ENCODE measurements at regions not wholly inside any gene's neighbourhood (a gene's known extent, or its start where the extent isn't known, plus 50 kb on each side); places are given as distances from the start of the nearest gene placed in this dataset.

GRCh38 chr7:43042302-43042701, 70.1 kb upstream of the HECW1 start:
- no peak for DNase-seq (ENCODE audit: low spot score)
- Mint-ChIP-seq H3K36me3 (no peaks in the 10 kb centered on the region), H3K27me3 (ENCODE audit: insufficient read depth, low read depth) (peaks cover 3% of the 10 kb centered on the region)

GRCh38 chr7:43044511-43044910, 67.9 kb upstream of the HECW1 start:
- Histone ChIP-seq H4K20me1 (ENCODE audit: low read depth) (no peaks in the 10 kb centered on the region), H3K79me2 (ENCODE audit: low read depth) (no peaks in the 10 kb centered on the region), H3K4me1 (peaks cover 8% of the 10 kb centered on the region), H2AFZ (replicated peaks) (no peak overlapping the region), H3K9ac (no peak overlapping the region), H3K27ac (no peak overlapping the region), H3K9me3 (ENCODE audit: low read depth) (peaks cover 3% of the 10 kb centered on the region), H3K36me3 (no peaks in the 10 kb centered on the region), H3K4me2 (no peak overlapping the region), H3K27me3 (no peaks in the 10 kb centered on the region), H3K4me3 (no peak overlapping the region), H3F3A (ENCODE audit: low read depth) (no peaks in the 10 kb centered on the region)
- H3K36me3 Mint-ChIP-seq = no peaks in the 10 kb centered on the region
- no peak for TF ChIP-seq EZH2 (IDR thresholded peaks at IDR 0.05)
- TF ChIP-seq CTCF (IDR thresholded peaks at IDR 0.05) = no peak
- no peak for TF ChIP-seq EZH2phosphoT487 (IDR thresholded peaks at IDR 0.05)
- no peak for DNase-seq (ENCODE audit: low spot score)
- no peak overlapping the region for H3K4me3 Mint-ChIP-seq
- H3K4me1 Mint-ChIP-seq = peaks cover 10% of the 10 kb centered on the region
- peaks cover under 1% of the 10 kb centered on the region for H3K9me3 Mint-ChIP-seq
- H3K27ac Mint-ChIP-seq = no peak overlapping the region
- peaks cover 3% of the 10 kb centered on the region for H3K27me3 Mint-ChIP-seq (ENCODE audit: insufficient read depth, low read depth)

More at GRCh38 chr7:43042302-43042701, 70.1 kb upstream of the HECW1 start:
- no peak for TF ChIP-seq EZH2 (IDR thresholded peaks at IDR 0.05)
- TF ChIP-seq CTCF (IDR thresholded peaks at IDR 0.05) = no peak
- no peak for TF ChIP-seq EZH2phosphoT487 (IDR thresholded peaks at IDR 0.05)
- H3F3A ChIP-seq (ENCODE audit: low read depth) = no peaks in the 10 kb centered on the region
- H3K79me2 ChIP-seq (ENCODE audit: low read depth) = no peaks in the 10 kb centered on the region
- no peak overlapping the region for H3K4me3 Mint-ChIP-seq
- no peak overlapping the region for H2AFZ ChIP-seq (replicated peaks)
- H3K9me3 ChIP-seq (ENCODE audit: low read depth) = no peaks in the 10 kb centered on the region
- H3K27me3 ChIP-seq = no peaks in the 10 kb centered on the region
- H3K4me1 ChIP-seq = peaks cover 10% of the 10 kb centered on the region
- no peak overlapping the region for H3K9ac ChIP-seq
- no peak overlapping the region for H3K4me3 ChIP-seq
- no peaks in the 10 kb centered on the region for H3K36me3 ChIP-seq
- H3K4me1 Mint-ChIP-seq = peaks cover 12% of the 10 kb centered on the region
- no peak overlapping the region for H3K27ac ChIP-seq
- H3K27ac Mint-ChIP-seq = peak overlapping the region; percentile 10
- no peak overlapping the region for H3K4me2 ChIP-seq
- no peaks in the 10 kb centered on the region for H4K20me1 ChIP-seq (ENCODE audit: low read depth)
- H3K9me3 Mint-ChIP-seq = peaks cover 3% of the 10 kb centered on the region

- no peak overlapping the region for H3K27ac Mint-ChIP-seq
- H3K9me3 ChIP-seq (ENCODE audit: low read depth) = no peaks in the 10 kb centered on the region
- H3K4me2 ChIP-seq = peak overlapping the region; percentile 51
- DNase-seq (ENCODE audit: low spot score) = no peak
- H3K9ac ChIP-seq = no peak overlapping the region
- peaks cover 10% of the 10 kb centered on the region for H3F3A ChIP-seq (ENCODE audit: low read depth)
- no peak overlapping the region for H3K4me3 Mint-ChIP-seq
- peaks cover 7% of the 10 kb centered on the region for H3K9me3 Mint-ChIP-seq
- peaks cover 4% of the 10 kb centered on the region for H3K27me3 Mint-ChIP-seq (ENCODE audit: insufficient read depth, low read depth)
- peak overlapping the region; percentile 92 for H2AFZ ChIP-seq (replicated peaks)
- H3K4me1 ChIP-seq = peaks cover 15% of the 10 kb centered on the region
- H3K27me3 ChIP-seq = no peaks in the 10 kb centered on the region
- no peak overlapping the region for H3K4me3 ChIP-seq
- peaks cover 17% of the 10 kb centered on the region for H3K4me1 Mint-ChIP-seq
- H3K79me2 ChIP-seq (ENCODE audit: low read depth) = no peaks in the 10 kb centered on the region
- H3K27ac ChIP-seq = no peak overlapping the region
- no peaks in the 10 kb centered on the region for H3K36me3 Mint-ChIP-seq
- no peaks in the 10 kb centered on the region for H3K36me3 ChIP-seq
- no peaks in the 10 kb centered on the region for H4K20me1 ChIP-seq (ENCODE audit: low read depth)
- no peak for TF ChIP-seq EZH2 (IDR thresholded peaks at IDR 0.05)
- no peak for TF ChIP-seq CTCF (IDR thresholded peaks at IDR 0.05)
- no peak for TF ChIP-seq EZH2phosphoT487 (IDR thresholded peaks at IDR 0.05)
These were observed 58.3 kb upstream of the HECW1 start for GRCh38 chr7:43054052-43054722.
